IMR-90 (cell line): ENCODE measurements at regions not wholly inside any gene's neighbourhood (a gene's known extent, or its start where the extent isn't known, plus 50 kb on each side); places are given as distances from the start of the nearest gene placed in this dataset. TPM values are rescaled to one million over a fixed set of nuclear protein-coding genes. Genes with fewer than 3 reads are reported as not detected.

Experiments
- microRNA-seq, 2 experiments: library from miRNA; stranded (forward) in 1 of 2; unstranded in 1 of 2; fragments of 10-50 nt in 1 of 2; fragments of <30 nt in 1 of 2; gene quantifications in 1 of 2; microRNA quantifications in 1 of 2; one replicate each; pipeline versions ENCODE3 to v1.1.0; 2013 to 2020; ENCODE audit not compliant: insufficient read depth in 1 of 2, insufficient read length in 1 of 2, unreplicated experiment in 1 of 2
- small RNA-seq, 5 experiments: library from RNA; depleted of rRNA; stranded (forward); fragments of <200 nt; gene quantifications; one replicate each; pipeline ENCODE3, GENCODE V24; 2012

Small RNA genes lying in the stretch of these regions (microRNA-seq; reads per million reads assigned to microRNA genes)
- gene HIGD1AP3 (ENCODE audit: insufficient read depth, insufficient read length) = not detected
- gene SUMO2P6 (ENCODE audit: insufficient read depth, insufficient read length) = not detected

Small RNA genes lying in the stretch of these regions (small RNA-seq; reads per million reads assigned to genes)
- gene HIGD1AP3 = 0 reads per million in 5 experiments
- gene SUMO2P6 = 0 reads per million in 5 experiments
